Heart left ventricle (tissue), 13 donors: ENCODE measurements at regions not wholly inside any gene's neighbourhood (a gene's known extent, or its start where the extent isn't known, plus 50 kb on each side); places are given as distances from the start of the nearest gene placed in this dataset.

Source experiments
- POLR2A ChIP-seq, 2 donors: fragments of 450-650 bp; IDR thresholded peaks; one replicate each; pipeline ENCODE4 v1.6.1; 2017; ENCODE audit warnings: antibody characterized with exemption in 2 of 2, mild to moderate bottlenecking in 2 of 2, moderate library complexity in 2 of 2
- TF ChIP-seq, protein P1 (sequence below), 12 donors: fragments of 200-600 bp; sonication (generic) in 4 of 12; IDR thresholded peaks; one replicate each; pipeline versions ENCODE4 v1.5.0 to v1.8.0; 2018 to 2022; ENCODE audit warnings: antibody characterized with exemption in 12 of 12, mild to moderate bottlenecking in 5 of 12
- donor health status: ischemic (EF 13 %, LVEDD 7.1; RV severe dilation, severe dysfunction).
- donor health status: DM: no; HTN: yes; CAD: no.
- donor health status: DM: no; HTN: no; CAD: no.
- donor health status: ischemic (EF 25% LVEDD 6.9; RV normal size, moderate dysfunction).
- donor health status: ischemic (EF 25% LVEDD 5.7; RV mildly dilated, moderate dysfunction).
- donor health status: ischemic (EF 35%, LVEDD 5.7; RV mildly dilated, moderate dysfunction).
- donor health status: nonischemic (EF 11% LVEDD 7.7; RV severe dilation, severe dysfunction).
- donor health status: DM: yes; HTN: yes; CAD: no.
- donor health status: PGD.
- donor health status: ischemic (EF 29% LVEDD 5.4; RV normal size, mild dysfunction).
- donor health status: nonischemic (EF 23%, LVEDD 6.1; RV moderate dilation, normal function).

DNA sequence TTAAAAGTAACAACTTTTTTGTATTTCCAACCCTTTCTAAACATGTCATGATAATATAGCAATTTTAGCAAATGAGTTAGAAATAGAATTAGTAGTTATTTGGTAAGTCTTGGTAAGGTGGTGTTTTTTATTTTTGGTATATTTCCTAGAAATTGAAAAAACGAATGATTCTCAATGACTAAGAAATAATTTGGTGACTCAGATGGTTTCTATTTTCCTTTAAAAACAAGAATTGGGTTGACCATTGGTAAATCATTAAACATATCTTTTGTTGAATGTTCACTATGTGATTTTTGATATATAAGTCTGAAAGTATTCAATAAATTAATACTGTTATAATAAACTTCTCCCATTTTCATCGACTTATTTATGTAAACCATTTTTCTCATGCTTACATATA, 206.2 kb upstream of the BANK1 start:
- TF ChIP-seq, protein P1, sequence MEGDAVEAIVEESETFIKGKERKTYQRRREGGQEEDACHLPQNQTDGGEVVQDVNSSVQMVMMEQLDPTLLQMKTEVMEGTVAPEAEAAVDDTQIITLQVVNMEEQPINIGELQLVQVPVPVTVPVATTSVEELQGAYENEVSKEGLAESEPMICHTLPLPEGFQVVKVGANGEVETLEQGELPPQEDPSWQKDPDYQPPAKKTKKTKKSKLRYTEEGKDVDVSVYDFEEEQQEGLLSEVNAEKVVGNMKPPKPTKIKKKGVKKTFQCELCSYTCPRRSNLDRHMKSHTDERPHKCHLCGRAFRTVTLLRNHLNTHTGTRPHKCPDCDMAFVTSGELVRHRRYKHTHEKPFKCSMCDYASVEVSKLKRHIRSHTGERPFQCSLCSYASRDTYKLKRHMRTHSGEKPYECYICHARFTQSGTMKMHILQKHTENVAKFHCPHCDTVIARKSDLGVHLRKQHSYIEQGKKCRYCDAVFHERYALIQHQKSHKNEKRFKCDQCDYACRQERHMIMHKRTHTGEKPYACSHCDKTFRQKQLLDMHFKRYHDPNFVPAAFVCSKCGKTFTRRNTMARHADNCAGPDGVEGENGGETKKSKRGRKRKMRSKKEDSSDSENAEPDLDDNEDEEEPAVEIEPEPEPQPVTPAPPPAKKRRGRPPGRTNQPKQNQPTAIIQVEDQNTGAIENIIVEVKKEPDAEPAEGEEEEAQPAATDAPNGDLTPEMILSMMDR (IDR thresholded peaks at IDR 0.05) = no peak
- TF ChIP-seq POLR2A (IDR thresholded peaks at IDR 0.05) = no peak
